ENCODE measurements at regions not wholly inside any gene's neighbourhood (a gene's known extent, or its start where the extent isn't known, plus 50 kb on each side); places are given as distances from the start of the nearest gene placed in this dataset.

DNA sequence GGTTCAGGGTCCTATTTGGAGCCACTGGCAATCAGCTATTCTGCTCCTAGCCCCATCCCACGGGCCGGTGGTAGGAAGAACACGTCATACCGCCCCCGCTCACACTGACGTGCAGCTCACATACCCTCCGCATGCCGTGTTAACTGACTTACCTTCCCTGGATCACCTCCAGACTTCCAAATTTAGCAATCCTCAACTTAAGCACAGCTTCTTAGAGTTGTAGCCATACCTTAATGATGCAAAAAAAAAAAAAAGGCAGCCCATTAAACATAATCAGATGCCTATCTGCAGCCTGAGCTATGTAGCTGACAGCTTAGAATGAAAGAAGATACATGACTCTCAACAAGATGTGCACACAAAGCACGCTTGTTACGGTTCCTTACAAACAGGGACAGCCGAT lies 93.0 kb downstream of the IRX2 start:
- no peak for DNase-seq (ENCODE audit: low spot score)

DNA sequence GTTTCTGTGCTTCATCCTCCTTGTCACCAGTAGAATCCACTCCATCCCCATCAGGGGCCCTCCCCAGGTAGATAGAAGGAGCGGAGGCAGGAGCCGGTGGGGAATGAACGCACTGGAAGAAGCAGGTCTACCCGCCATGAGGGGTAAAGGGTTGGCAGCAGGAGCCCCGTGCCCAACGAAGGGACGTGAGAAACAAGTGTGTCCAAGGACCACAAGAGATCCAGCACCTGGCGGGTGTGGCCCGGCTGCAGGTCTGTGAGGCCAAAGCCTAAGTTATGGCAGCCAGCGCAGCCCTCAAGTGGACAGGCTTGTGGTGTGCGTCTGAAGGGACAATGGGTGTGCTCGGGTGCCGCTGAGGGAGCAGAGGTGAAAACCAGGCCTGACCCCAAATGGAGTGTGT lies 94.3 kb downstream of the IRX2 start:
- DNase-seq (ENCODE audit: low spot score): no peak

DNA sequence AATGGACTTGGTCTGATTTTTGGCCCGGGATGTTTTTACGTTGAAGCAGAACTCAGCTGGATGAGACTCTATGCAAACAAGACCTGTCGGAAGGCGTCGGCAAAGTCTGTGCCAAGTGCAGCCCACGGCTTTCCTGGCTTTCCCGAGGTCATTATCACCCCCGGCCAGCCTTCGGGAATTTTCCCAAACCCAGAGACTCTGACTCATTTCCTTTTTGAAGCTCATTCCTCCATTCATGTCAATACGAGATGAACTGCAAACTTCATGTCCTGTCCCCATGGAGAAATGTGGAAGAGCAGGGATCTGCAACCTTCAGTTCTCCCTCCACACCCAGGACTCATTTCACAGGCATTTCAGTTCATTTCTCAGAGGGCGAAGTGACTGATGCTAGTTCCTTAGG lies 95.3 kb downstream of the IRX2 start:
- peak; percentile 58 for DNase-seq (ENCODE audit: low spot score)

DNA sequence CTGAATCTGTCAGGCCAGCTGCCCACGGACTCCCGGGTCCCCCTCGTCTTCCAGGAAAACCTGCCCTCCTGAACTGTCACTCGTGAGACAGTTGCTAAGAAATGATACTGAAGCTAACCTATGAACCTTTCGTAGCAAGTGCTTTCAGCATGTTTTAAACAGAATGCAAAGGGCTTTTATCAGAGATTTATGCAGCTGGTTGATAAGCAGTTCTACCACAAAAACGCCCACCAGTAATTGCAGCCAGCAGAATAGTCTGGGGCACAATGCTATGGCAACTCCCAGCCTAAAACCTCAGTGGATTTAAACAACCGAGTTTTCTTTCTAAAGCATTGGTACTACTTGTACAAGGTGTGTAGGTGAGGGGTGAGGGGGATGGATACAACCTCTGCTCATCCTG lies 97.5 kb downstream of the IRX2 start:
- no peak for DNase-seq (ENCODE audit: low spot score)

DNA sequence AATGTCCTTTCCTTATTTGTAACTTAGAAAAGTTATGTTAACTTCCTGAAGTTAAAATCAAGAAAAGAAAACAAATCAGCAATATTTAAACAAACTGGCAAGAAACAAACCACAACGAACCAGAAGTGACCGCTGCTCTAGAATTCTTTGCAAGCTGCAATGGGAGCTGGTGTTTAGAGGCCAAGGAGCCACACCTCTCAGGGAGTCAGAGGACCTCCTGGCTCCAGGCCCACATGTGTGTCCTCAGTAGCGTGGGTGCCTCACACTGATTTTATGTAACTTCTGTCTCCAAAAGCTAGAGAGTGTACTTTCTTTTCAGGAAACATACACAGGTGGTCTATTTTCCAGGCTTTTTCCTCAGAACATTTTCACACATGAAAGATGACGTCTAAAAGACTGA lies 100.4 kb downstream of the IRX2 start:
- no peak for DNase-seq (ENCODE audit: low spot score)

DNA sequence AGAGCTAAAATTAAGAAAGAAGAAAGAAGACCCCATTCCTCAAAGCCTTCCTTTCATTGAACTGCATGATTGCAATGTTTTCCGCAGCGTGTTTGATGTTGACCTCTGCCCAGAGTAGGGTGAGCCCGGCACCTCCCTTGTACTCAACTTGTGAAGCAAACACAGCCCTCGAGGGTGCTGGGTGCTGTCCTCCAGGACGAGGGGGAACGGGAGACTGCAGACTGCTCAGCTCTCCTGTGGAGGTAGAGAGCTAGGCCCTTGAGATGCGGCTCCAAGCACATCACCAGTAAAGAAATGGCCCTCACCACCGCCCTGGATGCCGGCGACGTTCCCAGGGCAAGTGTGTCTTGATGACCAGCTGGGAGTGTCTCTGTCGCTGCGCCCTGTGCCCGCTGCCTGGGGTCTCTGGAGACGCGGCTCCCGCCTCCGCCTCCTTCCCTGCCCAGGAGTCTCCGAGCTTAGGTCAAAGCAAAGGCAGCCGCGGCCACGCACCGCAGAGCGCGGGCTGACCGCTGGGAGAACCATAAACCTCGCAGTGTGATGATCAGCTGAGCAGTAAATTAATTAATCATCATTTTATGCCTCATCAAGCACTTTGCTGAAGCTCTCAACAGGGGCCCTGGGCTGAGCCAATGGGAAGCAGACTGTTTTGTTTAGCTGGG lies 108.7 kb downstream of the IRX2 start:
- DNase-seq (ENCODE audit: low spot score): no peak

DNA sequence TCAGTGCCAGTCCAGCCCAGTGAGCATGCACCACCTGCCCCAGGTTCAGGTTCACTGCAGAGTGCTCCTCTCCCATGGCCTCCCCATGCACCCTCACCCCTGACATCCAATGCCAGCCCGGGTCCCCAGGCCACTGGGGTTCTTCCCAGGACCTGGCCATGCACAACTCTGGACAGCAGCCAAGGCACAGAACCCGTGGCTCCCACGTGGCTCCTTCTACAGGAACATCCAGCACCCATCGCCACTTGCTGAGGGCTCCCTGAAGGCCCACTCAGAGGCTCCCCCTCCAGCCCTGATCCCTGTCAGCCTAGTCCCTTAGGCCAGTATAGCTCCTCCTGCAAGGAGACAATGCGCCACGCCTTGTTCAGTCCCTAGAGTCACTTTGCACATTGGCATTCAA lies 110.8 kb downstream of the IRX2 start:
- no peak for DNase-seq (ENCODE audit: low spot score)

DNA sequence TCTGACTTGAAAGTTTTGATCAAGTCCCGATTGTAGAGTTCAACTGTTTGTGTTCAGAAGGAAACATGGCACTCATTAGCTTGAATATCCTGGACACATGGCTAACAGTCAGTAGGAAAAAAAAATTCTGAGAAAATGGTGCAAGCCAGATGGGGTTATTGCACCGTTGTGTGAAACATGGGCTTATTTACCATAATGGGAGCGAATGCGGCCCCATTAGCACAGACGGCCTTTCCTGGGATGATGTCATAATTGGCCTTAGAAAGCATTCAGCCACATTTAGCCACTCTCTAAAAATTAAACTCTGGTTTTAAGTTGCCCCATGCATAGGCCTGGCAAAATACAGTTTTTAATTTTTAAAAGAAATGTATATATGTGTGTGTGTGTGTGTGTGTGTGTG lies 112.1 kb downstream of the IRX2 start:
- DNase-seq (ENCODE audit: low spot score): no peak

DNA sequence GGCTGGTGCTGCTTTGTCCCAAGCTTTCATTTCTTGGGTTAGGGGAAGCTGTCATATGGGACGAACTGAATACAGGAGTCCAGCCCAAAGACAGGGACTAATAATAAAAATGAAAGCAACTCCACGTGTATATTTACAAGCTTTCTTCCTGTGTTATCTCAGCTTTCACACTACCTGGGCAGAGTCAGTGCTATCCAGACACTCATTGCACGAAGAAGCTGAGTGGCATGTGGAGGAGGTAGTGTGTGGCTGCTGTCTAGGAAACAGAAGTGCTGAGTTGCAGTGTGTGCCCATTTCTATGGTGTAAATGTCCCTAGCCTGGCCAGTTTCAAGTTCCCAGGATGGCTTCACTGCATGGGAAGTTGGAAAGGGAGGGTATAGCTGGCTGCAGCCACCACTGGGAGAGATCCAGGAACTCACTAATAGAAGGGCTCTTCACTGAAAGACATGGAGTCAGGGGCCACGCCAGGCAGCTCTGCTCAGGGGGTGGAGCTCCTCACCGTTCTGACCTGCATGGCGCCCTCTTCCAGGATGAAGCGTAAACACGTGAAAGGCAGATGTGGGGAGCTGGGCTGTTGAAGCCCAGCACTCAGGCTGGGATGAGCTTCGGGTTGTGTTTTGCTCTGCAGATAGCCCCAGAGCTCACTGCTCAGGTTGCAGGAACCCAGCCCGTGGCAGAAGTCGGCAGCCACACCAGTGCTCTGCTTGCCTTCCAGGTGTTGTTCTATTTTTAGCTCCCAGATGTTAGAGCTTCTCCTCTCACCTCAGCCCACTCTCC lies 116.9 kb downstream of the IRX2 start:
- DNase-seq (ENCODE audit: low spot score): no peak

DNA sequence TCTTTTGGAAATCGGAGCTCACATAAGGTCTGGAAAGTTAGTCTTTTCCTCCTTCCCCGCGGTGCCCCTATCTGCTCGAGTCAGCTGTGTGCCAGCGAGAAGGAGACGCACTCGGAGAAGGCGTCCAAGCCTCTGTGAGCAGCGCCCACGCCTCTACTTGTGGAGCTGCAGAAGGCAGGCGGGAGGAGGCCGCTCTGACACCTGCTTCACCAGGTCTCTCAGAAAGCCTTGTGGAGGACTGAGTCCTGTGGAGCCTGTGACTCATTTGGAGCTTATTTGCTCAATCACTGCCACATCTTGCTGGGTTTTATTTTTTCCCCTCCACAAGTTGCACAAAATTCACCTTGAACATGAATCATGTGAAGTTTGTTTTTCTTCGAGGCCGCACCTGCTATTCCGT lies 117.5 kb downstream of the IRX2 start:
- no peak for DNase-seq (ENCODE audit: low spot score)

DNA sequence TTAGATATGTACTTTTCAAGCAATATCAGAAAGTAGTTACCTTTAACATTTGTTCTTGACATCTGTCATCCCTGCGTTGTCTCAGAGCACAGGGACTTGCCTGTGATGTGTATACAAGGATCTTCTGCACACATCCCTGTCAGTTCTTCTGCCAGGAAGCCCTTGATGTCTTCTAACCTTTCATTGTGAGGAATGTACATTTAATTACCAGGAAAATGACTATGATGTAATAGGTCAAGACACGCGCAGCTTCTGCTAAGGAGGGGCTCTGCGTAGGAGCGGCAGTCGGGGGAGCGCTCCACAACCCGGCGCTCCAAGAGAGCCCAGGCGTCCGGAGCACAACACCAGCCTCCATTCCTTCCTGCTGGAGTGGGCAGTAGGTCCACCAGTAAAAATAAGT lies 119.7 kb downstream of the IRX2 start:
- DNase-seq (ENCODE audit: low spot score): no peak

DNA sequence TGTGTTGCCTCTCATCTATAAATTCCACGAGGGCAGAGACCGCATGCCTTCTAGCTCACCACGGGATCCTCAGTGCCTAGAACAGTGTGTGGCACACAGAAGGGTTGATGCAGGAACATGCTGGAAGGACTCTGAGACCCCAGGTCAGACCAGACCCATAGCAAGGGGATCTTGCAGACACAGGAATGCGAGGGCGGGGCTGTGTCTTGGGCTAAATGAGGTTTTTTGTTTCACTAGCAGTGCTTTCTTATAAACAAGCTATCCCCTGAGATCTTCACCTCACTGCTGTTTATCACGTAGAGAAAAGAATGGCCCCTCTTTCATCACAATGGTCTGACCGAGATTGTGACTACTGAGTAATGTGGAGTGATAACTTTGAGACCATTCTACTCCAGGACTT lies 122.4 kb downstream of the IRX2 start:
- no peak for DNase-seq (ENCODE audit: low spot score)

DNA sequence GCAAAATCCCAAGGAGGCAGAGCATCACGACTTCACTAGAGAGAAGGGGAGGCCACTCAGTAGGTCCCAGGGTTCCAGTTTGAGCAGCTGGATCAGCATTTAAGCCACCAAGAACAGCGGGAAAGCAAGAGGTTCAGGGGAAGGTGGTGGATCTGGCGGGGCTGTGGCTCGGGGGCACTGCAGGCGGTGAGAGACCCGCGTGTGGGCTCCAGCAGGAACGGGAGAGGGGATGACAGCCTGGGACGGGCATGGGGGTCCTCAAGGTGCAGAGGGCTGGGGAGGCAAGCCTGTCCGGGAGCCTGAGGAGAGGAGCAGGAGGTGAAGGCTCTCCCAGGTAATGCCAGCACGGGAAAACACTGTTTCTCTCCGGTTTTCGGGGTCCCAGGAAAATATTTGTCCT lies 123.6 kb downstream of the IRX2 start:
- DNase-seq (ENCODE audit: low spot score): no peak

DNA sequence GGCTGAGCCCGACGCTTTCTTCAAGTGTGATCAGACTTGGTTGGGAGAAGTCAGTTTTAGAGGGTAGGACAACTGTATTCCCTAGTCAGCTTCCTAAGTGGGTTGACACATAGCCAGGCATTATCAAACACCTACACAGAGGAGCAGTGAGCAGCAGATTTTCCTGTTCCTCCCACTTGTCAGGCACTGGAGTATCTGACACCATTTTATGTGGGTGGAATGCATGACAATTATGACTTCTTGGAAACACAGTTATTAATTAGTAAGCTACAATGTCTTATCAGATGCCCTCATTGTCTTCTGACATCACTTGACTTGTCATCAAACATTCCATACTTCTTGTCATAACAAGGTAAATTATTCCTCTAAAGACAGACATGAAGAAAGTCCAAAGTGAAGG lies 124.9 kb downstream of the IRX2 start:
- DNase-seq (ENCODE audit: low spot score): no peak

DNA sequence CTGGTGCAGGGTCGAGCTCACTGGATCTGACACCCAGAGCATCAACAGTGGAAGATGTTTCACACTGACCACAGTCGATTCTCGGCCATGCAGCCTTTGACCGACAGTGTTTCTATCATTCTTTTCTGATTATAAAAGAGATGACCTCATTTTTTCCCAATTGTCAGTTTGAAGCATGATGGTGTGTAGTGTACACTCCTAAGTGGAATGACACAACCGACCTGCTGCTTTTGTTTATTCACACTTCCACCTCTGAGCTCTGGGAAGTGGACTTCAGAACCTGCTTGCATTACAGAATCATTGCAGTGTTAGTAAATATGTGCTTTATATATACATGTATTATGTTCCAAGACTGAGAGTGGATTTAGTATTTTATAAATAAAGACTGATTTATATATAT lies 128.6 kb downstream of the IRX2 start:
- no peak for DNase-seq (ENCODE audit: low spot score)

DNA sequence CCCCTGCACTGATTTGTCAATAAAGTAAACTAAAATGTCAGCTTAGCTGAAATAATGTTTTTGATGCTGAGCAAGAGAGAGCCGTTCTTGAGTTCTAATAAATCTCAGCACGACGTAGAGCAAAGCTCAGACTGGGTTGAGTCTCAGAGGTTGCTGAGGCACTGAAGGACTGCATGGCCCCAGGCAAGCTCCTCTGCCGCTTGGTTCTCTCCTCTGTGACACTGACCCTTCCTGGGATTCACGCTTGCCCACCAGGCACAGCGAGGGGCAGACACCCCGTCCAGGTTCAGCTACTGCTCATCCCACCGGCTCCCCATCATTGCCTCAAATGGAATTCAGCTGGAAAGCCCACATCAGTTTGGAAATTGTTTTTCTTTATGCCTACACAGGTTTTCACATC lies 129.8 kb downstream of the IRX2 start:
- DNase-seq (ENCODE audit: low spot score): no peak

DNA sequence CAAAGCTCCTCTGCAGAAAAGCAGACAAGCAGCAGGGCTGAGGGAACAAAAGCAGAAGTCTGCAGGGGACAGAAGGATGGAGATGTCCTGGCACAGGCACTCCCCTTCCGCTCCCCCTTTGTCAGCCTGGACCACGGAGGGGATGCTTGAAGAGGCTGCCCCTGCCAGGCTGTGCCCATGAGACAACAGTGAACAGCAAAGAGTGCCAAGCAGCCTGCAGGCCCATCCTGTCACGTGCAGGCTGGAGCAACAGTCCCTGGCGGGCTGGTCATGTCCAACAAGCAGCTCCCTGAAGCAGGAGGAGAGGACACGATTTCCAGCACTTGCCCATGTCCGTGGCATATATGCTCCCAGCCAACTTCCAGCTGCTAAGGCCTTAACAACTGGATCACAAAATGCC lies 132.3 kb downstream of the IRX2 start:
- DNase-seq (ENCODE audit: low spot score): no peak

DNA sequence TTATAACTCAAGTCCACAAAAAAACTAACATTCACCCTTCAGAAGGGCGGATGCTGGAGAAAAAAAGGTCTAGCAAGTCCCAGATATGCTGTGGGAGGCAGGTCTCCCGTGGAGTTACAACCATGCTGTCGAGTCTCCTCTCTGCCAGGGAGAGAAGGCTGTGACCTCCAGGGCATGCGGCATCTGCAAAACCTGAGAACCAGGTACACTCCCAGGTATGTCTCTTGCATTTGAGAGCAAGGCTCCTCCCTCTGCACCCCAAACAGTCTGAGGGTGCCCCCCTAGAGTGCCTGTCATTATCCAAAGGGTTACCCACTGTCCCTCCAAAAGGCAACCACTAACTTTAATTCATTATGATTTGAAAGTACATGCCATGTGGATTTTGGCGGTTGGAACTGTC lies 134.0 kb downstream of the IRX2 start:
- no peak for DNase-seq (ENCODE audit: low spot score)

DNA sequence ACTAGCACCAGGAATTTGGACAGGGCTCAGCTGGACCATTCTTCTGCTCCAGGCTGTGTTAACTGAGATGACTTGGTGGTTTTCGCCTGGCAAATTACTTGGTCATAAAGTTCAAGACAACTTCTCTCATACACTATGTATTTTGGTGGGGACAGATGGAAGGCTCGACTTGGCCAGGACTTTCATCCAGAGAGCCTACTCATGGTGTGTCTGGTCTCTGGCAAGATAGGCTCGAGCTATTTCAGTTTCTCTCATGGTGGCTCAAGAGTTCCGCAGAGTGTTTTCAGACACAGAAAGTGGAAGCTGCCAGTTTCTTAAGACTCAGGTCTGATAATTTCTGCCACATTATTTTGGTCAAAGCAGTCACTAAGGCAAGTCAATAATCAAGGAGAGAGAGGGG lies 135.6 kb downstream of the IRX2 start:
- DNase-seq (ENCODE audit: low spot score): no peak

DNA sequence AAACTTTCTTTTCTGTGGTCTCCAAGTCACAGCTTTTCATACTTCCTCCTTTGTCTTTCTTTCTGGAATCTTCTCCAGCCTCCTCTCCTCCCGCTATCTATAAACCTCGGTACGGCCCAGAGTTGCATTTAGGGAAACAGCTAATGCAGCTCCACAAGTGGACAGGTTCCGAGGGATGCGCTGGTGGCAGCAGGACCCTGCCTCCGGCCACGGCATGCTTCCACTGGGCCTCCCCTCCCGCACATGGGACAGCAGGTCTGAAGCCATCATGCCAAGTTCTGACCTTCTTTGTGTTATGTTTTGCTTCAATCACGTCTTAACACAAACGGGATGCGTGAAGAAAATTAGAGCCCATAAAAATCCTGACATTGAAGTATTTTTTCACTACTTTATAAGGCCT lies 136.9 kb downstream of the IRX2 start:
- no peak for DNase-seq (ENCODE audit: low spot score)

DNA sequence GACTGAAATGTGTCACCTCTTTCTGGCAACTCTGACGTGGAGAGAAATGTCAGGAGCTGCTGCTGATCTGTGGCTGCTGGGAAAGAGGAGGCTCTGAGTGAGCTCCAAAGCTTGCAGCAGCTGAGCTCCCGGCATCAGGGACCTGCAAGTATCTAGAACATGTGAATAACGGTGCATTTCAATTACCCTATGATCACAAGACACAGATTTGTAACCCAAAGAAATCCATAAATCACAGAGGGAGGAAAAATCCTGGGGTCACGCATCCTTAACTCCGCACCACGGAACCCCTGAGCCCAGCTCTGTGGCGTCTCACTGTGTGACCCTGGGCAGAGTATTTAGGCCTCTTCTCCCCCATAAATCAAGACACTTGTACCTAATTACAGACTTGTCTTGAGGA lies 139.8 kb downstream of the IRX2 start:
- DNase-seq (ENCODE audit: low spot score): no peak

DNA sequence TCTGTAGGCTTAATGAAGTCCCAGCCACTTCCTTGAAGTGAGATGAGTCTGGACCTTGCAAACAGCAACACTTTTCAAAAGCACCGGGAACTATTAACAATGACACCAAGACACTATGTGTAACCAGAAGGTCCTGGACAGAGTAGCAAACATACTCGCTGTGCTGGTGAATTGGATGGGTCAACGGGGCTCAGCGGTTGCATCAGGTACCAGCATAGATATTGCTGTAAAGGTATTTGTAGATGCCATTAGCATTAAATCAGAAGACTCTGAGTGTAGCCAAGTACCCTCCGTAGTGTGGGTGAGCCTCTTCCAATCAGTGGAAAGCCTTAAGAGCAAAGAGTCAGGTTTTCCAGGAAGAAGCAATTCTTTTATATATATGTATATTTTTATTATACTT lies 140.5 kb downstream of the IRX2 start:
- no peak for DNase-seq (ENCODE audit: low spot score)

DNA sequence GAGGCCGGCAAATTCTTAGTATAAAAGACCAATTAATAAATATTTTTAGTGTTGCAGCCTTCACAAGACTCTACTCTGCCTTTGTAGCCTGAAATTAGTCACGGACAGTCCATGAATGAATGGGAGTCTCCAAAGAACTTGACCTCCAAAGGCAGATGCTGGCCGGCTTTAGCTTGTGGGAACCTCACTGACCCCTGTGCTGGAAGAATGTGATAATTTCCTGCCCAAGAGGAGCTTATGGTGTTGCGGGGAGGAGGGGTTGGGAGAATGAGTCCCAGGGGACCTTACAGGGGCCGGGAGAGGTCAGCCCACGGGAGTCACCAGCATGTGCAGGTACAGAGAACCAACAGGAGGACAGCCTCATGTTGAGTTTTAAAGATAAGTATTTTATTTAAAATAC lies 143.1 kb downstream of the IRX2 start:
- no peak for DNase-seq (ENCODE audit: low spot score)

DNA sequence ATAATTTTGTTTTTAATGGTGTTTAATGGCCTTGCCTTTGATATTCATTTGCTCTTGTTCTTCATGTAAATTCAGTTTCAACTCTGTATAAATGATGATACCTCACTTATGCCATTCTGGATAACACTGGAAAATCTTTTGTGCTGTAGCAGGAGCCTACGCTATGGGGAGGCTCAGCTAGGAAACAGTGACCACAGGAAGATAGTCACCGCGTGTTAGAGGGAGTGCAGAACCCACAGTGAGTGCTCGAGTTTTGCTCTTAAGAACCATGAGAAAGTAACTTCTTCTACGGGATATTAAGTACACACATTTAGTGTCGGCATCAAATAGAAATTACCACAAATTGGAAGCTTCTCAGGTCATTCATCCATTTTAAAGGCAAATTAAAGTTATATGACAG lies 143.9 kb downstream of the IRX2 start:
- DNase-seq (ENCODE audit: low spot score): no peak

All from GM03348 (cell line).